Heart left ventricle (tissue), 16 donors: ENCODE measurements at regions not wholly inside any gene's neighbourhood (a gene's known extent, or its start where the extent isn't known, plus 50 kb on each side); places are given as distances from the start of the nearest gene placed in this dataset.
"Not testable (repeated sequence)": the region's sequence is repeated elsewhere in the genome, so short reads cannot be mapped to it uniquely, and the experiment has no call there.

Source experiments
- ATAC-seq, 4 donors: fragments of 200-7000 bp; cut with Tn5 transposase; one replicate each; pipeline ENCODE4 v1.9.1; 2020 to 2022; ENCODE audit warnings: moderate library complexity in 4 of 4, mild to moderate bottlenecking in 3 of 4, moderate number of reproducible peaks in 1 of 4
- DNase-seq, 5 donors: peaks; one replicate each; pipeline ENCODE4 v3.0.0-alpha.2; 2020
- H3K27ac ChIP-seq, 12 donors: fragments of 200-600 bp; sonication (generic) in 4 of 12; one replicate each; pipeline versions ENCODE4 v1.5.0 to v1.8.0; 2016 to 2022; ENCODE audit warnings: mild to moderate bottlenecking in 2 of 12
- H3K27me3 ChIP-seq, 9 donors: fragments of 200-600 bp; sonication (generic) in 2 of 9; one replicate each; pipeline versions ENCODE4 v1.5.1 to v1.8.0; 2016 to 2022; ENCODE audit warnings: mild to moderate bottlenecking in 3 of 9
- H3K36me3 ChIP-seq, 9 donors: fragments of 200-600 bp; sonication (generic) in 2 of 9; one replicate each; pipeline versions ENCODE4 v1.5.0 to v1.8.0; 2018 to 2022; ENCODE audit warnings: mild to moderate bottlenecking in 2 of 9
- H3K4me1 ChIP-seq, 12 donors: fragments of 200-600 bp; sonication (generic) in 4 of 12; one replicate each; pipeline versions ENCODE4 v1.5.0 to v1.8.0; 2016 to 2022; ENCODE audit warnings: mild to moderate bottlenecking in 3 of 12
- H3K4me3 ChIP-seq, 12 donors: fragments of 200-600 bp; sonication (generic) in 4 of 12; one replicate each; pipeline versions ENCODE4 v1.5.0 to v1.8.0; 2017 to 2022; ENCODE audit warnings: mild to moderate bottlenecking in 9 of 12, moderate library complexity in 4 of 12
- H3K9me3 ChIP-seq, 12 donors: fragments of 200-600 bp; sonication (generic) in 4 of 12; one replicate each; pipeline versions ENCODE4 v1.5.0 to v1.8.0; 2016 to 2022; ENCODE audit warnings: mild to moderate bottlenecking in 1 of 12
- CTCF ChIP-seq, 12 donors: fragments of 200-600 bp; sonication (generic) in 4 of 12; IDR thresholded peaks; one replicate each; pipeline versions ENCODE4 v1.5.0 to v1.8.0; 2018 to 2022; ENCODE audit warnings: antibody characterized with exemption in 12 of 12, mild to moderate bottlenecking in 5 of 12
- POLR2A ChIP-seq, 2 donors: fragments of 450-650 bp; IDR thresholded peaks; one replicate each; pipeline ENCODE4 v1.6.1; 2017; ENCODE audit warnings: antibody characterized with exemption in 2 of 2, mild to moderate bottlenecking in 2 of 2, moderate library complexity in 2 of 2
- WGBS, 4 donors: extraction: QIAGEN DNeasy Blood & Tissue Kit in 2 of 4; methylation state at CpG; one replicate each; pipeline versions ENCODE4 v1.1.5 to v1.1.7; 2013 to 2018; 5-methylcytosine and 5-hydroxymethylcytosine counted together
- intact Hi-C, 10 donors: fragments of 100-400 bp; cut with DNase I; formaldehyde crosslinking; loops; one replicate each; pipeline versions ENCODE4 v1.11.1 to v1.14.2; 2022
- donor health status: ischemic (EF 13 %, LVEDD 7.1; RV severe dilation, severe dysfunction).
- donor health status: healthy with polysubstance abuse.
- donor health status: DM: no; HTN: yes; CAD: no.
- donor health status: DM: no; HTN: no; CAD: no.
- donor health status: ischemic (EF 25% LVEDD 6.9; RV normal size, moderate dysfunction).
- donor health status: ischemic (EF 25% LVEDD 5.7; RV mildly dilated, moderate dysfunction).
- donor health status: healthy.
- donor health status: DM: yes; HTN: yes; CAD: no.
- donor health status: ischemic (EF 35%, LVEDD 5.7; RV mildly dilated, moderate dysfunction).
- donor health status: nonischemic (EF 11% LVEDD 7.7; RV severe dilation, severe dysfunction).
- donor health status: DM: yes; HTN: yes; CAD: no.
- donor health status: PGD.
- donor health status: ischemic (EF 29% LVEDD 5.4; RV normal size, mild dysfunction).
- donor health status: nonischemic (EF 23%, LVEDD 6.1; RV moderate dilation, normal function).

- WGBS, 4 donors: 86 to 89% (median 86%) methylated on average over 7 of the region's 7 CpGs
- Histone ChIP-seq H3K4me3 (no peak overlapping the region), H3K9me3 (peaks cover 0 to 23% (median 2%) of the 10 kb centered on the region in 12 donors), H3K36me3 (no peaks in the 10 kb centered on the region), H3K27me3 (no peaks in the 10 kb centered on the region), H3K27ac (no peak overlapping the region), H3K4me1 (peaks cover 0 to 24% (median 2%) of the 10 kb centered on the region in 12 donors)
- intact Hi-C loops: no loop called here
- DNase-seq (no peak), ATAC-seq (no peak)
- TF ChIP-seq POLR2A (IDR thresholded peaks at IDR 0.05) (no peak), CTCF (IDR thresholded peaks at IDR 0.05) (no peak)
Measured at GRCh38 chr10:33653584-33654367, 319.3 kb upstream of the NRP1 start.

- Histone ChIP-seq H3K27ac (no peak overlapping the region), H3K9me3 (peaks cover 0 to 26% (median 8%) of the 10 kb centered on the region in 12 donors), H3K4me3 (no peak overlapping the region), H3K27me3 (no peaks in the 10 kb centered on the region), H3K36me3 (no peaks in the 10 kb centered on the region), H3K4me1 (peaks cover 0 to 24% (median 2%) of the 10 kb centered on the region in 12 donors)
- ATAC-seq: no peak
- TF ChIP-seq POLR2A (IDR thresholded peaks at IDR 0.05) (no peak), CTCF (IDR thresholded peaks at IDR 0.05) (no peak)
- no peak for DNase-seq
- intact Hi-C loops: no loop called here
- WGBS, 4 donors: 96 to 98% (median 97%) methylated on average over 3 of the region's 3 CpGs
Measured at GRCh38 chr10:33652870-33653269, 318.4 kb upstream of the NRP1 start.

- H3K36me3 ChIP-seq, H3K4me3 ChIP-seq, intact Hi-C loops, H3K27me3 ChIP-seq, DNase-seq: not testable (repeated sequence)
- 62 to 76% (median 73%) methylated on average over 2 of the region's 2 CpGs for WGBS, 4 donors
- peak in 1 of 4 donors; percentile 36 for ATAC-seq
- Histone ChIP-seq H3K27ac (peak overlapping the region in 1 of 12 donors; percentile 5), H3K9me3 (peaks cover 0 to 26% (median 8%) of the 10 kb centered on the region in 12 donors), H3K4me1 (peaks cover 0 to 10% (median 0%) of the 10 kb centered on the region in 12 donors)
Measured at GRCh38 chr10:33650131-33650530, 315.7 kb upstream of the NRP1 start.

GRCh38 chr10:33643042-33643441 lies 308.6 kb upstream of the NRP1 start:
- ATAC-seq (no peak), DNase-seq (no peak)
- no peaks in the 10 kb centered on the region for H3K4me1 ChIP-seq
- TF ChIP-seq CTCF (IDR thresholded peaks at IDR 0.05): no peak
- no peak for TF ChIP-seq POLR2A (IDR thresholded peaks at IDR 0.05)
- H3K36me3 ChIP-seq: no peaks in the 10 kb centered on the region
- H3K27ac ChIP-seq: no peak overlapping the region
- no peaks in the 10 kb centered on the region for H3K27me3 ChIP-seq
- no peak overlapping the region for H3K4me3 ChIP-seq
- H3K9me3 ChIP-seq: no peaks in the 10 kb centered on the region
- intact Hi-C loops: no loop called here

- no peaks in the 10 kb centered on the region for H3K9me3 ChIP-seq
- DNase-seq: no peak
- TF ChIP-seq CTCF (IDR thresholded peaks at IDR 0.05): no peak
- no peak for TF ChIP-seq POLR2A (IDR thresholded peaks at IDR 0.05)
- no peaks in the 10 kb centered on the region for H3K36me3 ChIP-seq
- intact Hi-C loops: no loop called here
- 90 to 97% (median 93%) methylated on average over 3 of the region's 3 CpGs for WGBS, 4 donors
- H3K27me3 ChIP-seq: no peaks in the 10 kb centered on the region
- ATAC-seq: no peak
- H3K4me1 ChIP-seq: no peaks in the 10 kb centered on the region
- no peak overlapping the region for H3K4me3 ChIP-seq
- H3K27ac ChIP-seq: no peak overlapping the region
Measured at GRCh38 chr10:33638891-33639290, 304.4 kb upstream of the NRP1 start.
